HCT116 (cell line): ENCODE measurements at regions not wholly inside any gene's neighbourhood (a gene's known extent, or its start where the extent isn't known, plus 50 kb on each side); places are given as distances from the start of the nearest gene placed in this dataset.

Experiments used
- EGR1 ChIP-seq: IDR thresholded peaks from 2 replicates; pipeline ENCODE4 v1.6.1; 2012; ENCODE audit warnings: low read depth
- ELF1 ChIP-seq: IDR thresholded peaks from 2 replicates; pipeline ENCODE4 v1.6.1; 2012; ENCODE audit warnings: low read depth, borderline replicate concordance
- EZH2 ChIP-seq: fragments of 200-600 bp; sonication (generic); IDR thresholded peaks from 2 replicates; pipeline ENCODE4 v1.6.1; 2017; ENCODE audit warnings: antibody characterized with exemption, mixed run types
- POLR2A ChIP-seq: IDR thresholded peaks from 2 replicates; pipeline ENCODE4 v1.7.0; 2011; ENCODE audit warnings: borderline replicate concordance; ENCODE audit not compliant: insufficient read depth, insufficient read length; ENCODE audit errors: extremely low read depth
- POLR2AphosphoS5 ChIP-seq: IDR thresholded peaks from 2 replicates; pipeline ENCODE4 v1.6.1; 2011; ENCODE audit warnings: mild to moderate bottlenecking, low read depth, low read length, moderate library complexity
- RAD21 ChIP-seq: IDR thresholded peaks from 2 replicates; pipeline ENCODE4 v1.6.1; 2012; ENCODE audit warnings: low read depth, mild to moderate bottlenecking
- TCF7L2 ChIP-seq: IDR thresholded peaks from 2 replicates; pipeline ENCODE4 v1.7.0; 2011; ENCODE audit warnings: borderline replicate concordance, inconsistent platforms; ENCODE audit not compliant: insufficient read depth, insufficient read length; ENCODE audit errors: extremely low read depth
- YY1 ChIP-seq: IDR thresholded peaks from 2 replicates; pipeline ENCODE4 v1.6.1; 2011; ENCODE audit warnings: low read length, low read depth, moderate library complexity, mild to moderate bottlenecking; ENCODE audit not compliant: insufficient replicate concordance; ENCODE audit errors: extremely low read depth
- TF ChIP-seq, protein P1 (sequence below), 3 experiments: fragments of 200-600 bp in 1 of 3; sonication (generic) in 1 of 3; IDR thresholded peaks in 2 of 3; conservative IDR thresholded peaks in 1 of 3; 2 replicates each; pipeline ENCODE4 v1.5.1; 2012 to 2017; ENCODE audit warnings: low read depth in 2 of 3, low read length in 2 of 3, antibody characterized with exemption in 1 of 3, borderline replicate concordance in 1 of 3, control low read depth in 1 of 3, mild to moderate bottlenecking in 1 of 3, mixed read lengths in 1 of 3, mixed run types in 1 of 3, moderate library complexity in 1 of 3; ENCODE audit not compliant: insufficient read depth in 1 of 3
- TF ChIP-seq, protein P2 (sequence below): IDR thresholded peaks from 2 replicates; pipeline ENCODE4 v1.6.1; 2012; ENCODE audit warnings: low read depth
- TF ChIP-seq, protein P3 (sequence below): IDR thresholded peaks from 2 replicates; pipeline ENCODE4 v1.6.1; 2011; ENCODE audit warnings: mild to moderate bottlenecking, low read length, moderate library complexity; ENCODE audit not compliant: insufficient replicate concordance; ENCODE audit errors: extremely low read depth
- TF ChIP-seq, protein P4 (sequence below): IDR thresholded peaks from 2 replicates; pipeline ENCODE4 v1.6.1; 2012
- TF ChIP-seq, protein P5 (sequence below): IDR thresholded peaks from 2 replicates; pipeline ENCODE4 v1.6.1; 2012

DNA sequence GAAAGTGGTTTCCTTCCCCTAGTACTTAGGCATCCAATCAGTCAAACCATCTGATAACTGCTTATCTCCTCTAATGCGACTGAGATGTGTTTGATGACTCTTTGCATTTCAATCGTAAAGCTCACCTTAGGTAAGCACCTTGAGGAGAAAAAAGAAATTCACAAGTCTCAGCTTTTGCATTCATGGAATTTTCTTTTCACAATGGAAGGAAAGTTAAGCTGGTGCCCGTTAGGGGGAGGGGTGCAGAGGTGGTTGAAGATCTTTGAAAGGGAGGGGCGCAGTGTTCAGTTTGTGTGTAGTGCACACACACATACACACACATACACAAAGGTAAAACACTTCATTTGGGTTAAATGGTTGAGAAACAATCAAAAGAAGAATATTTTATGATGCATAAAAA, 87.1 kb upstream of the SALL4 start:
- TF ChIP-seq POLR2A (no peak), POLR2AphosphoS5 (no peak), ELF1 (no peak), EZH2 (no peak), TCF7L2 (no peak), EGR1 (no peak), YY1 (no peak), RAD21 (no peak)
- TF ChIP-seq, protein P1, sequence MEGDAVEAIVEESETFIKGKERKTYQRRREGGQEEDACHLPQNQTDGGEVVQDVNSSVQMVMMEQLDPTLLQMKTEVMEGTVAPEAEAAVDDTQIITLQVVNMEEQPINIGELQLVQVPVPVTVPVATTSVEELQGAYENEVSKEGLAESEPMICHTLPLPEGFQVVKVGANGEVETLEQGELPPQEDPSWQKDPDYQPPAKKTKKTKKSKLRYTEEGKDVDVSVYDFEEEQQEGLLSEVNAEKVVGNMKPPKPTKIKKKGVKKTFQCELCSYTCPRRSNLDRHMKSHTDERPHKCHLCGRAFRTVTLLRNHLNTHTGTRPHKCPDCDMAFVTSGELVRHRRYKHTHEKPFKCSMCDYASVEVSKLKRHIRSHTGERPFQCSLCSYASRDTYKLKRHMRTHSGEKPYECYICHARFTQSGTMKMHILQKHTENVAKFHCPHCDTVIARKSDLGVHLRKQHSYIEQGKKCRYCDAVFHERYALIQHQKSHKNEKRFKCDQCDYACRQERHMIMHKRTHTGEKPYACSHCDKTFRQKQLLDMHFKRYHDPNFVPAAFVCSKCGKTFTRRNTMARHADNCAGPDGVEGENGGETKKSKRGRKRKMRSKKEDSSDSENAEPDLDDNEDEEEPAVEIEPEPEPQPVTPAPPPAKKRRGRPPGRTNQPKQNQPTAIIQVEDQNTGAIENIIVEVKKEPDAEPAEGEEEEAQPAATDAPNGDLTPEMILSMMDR (IDR thresholded peaks at IDR 0.05 in 2 of 3, conservative IDR thresholded peaks at IDR 0.05 in 1 of 3; ENCODE audit: borderline replicate concordance in 1 of 3, insufficient read depth in 1 of 3, low read depth in 2 of 3, low read length in 2 of 3), result no peak
- TF ChIP-seq, protein P2, sequence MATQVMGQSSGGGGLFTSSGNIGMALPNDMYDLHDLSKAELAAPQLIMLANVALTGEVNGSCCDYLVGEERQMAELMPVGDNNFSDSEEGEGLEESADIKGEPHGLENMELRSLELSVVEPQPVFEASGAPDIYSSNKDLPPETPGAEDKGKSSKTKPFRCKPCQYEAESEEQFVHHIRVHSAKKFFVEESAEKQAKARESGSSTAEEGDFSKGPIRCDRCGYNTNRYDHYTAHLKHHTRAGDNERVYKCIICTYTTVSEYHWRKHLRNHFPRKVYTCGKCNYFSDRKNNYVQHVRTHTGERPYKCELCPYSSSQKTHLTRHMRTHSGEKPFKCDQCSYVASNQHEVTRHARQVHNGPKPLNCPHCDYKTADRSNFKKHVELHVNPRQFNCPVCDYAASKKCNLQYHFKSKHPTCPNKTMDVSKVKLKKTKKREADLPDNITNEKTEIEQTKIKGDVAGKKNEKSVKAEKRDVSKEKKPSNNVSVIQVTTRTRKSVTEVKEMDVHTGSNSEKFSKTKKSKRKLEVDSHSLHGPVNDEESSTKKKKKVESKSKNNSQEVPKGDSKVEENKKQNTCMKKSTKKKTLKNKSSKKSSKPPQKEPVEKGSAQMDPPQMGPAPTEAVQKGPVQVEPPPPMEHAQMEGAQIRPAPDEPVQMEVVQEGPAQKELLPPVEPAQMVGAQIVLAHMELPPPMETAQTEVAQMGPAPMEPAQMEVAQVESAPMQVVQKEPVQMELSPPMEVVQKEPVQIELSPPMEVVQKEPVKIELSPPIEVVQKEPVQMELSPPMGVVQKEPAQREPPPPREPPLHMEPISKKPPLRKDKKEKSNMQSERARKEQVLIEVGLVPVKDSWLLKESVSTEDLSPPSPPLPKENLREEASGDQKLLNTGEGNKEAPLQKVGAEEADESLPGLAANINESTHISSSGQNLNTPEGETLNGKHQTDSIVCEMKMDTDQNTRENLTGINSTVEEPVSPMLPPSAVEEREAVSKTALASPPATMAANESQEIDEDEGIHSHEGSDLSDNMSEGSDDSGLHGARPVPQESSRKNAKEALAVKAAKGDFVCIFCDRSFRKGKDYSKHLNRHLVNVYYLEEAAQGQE, result no peak
- TF ChIP-seq, protein P3, sequence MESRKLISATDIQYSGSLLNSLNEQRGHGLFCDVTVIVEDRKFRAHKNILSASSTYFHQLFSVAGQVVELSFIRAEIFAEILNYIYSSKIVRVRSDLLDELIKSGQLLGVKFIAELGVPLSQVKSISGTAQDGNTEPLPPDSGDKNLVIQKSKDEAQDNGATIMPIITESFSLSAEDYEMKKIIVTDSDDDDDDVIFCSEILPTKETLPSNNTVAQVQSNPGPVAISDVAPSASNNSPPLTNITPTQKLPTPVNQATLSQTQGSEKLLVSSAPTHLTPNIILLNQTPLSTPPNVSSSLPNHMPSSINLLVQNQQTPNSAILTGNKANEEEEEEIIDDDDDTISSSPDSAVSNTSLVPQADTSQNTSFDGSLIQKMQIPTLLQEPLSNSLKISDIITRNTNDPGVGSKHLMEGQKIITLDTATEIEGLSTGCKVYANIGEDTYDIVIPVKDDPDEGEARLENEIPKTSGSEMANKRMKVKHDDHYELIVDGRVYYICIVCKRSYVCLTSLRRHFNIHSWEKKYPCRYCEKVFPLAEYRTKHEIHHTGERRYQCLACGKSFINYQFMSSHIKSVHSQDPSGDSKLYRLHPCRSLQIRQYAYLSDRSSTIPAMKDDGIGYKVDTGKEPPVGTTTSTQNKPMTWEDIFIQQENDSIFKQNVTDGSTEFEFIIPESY, result no peak
- TF ChIP-seq, protein P4, sequence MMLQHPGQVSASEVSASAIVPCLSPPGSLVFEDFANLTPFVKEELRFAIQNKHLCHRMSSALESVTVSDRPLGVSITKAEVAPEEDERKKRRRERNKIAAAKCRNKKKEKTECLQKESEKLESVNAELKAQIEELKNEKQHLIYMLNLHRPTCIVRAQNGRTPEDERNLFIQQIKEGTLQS, result no peak
- TF ChIP-seq, protein P5, sequence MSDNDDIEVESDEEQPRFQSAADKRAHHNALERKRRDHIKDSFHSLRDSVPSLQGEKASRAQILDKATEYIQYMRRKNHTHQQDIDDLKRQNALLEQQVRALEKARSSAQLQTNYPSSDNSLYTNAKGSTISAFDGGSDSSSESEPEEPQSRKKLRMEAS, result no peak
